ENCODE measurements at regions not wholly inside any gene's neighbourhood (a gene's known extent, or its start where the extent isn't known, plus 50 kb on each side); places are given as distances from the start of the nearest gene placed in this dataset.

GRCh38 chr3:127351775-127352350, 64.0 kb upstream of the PRR20G start:
- Mint-ChIP-seq H3K4me1 (no peaks in the 10 kb centered on the region), H3K9me3 (peaks cover 6% of the 10 kb centered on the region), H3K27ac (no peak overlapping the region), H3K27me3 (peaks cover 10% of the 10 kb centered on the region), H3K36me3 (ENCODE audit: low read depth) (no peaks in the 10 kb centered on the region), H3K4me3 (no peak overlapping the region)
- ChIA-PET POLR2A (no interaction called here), CTCF (no interaction called here)
- DNase-seq (no peak), ATAC-seq (ENCODE audit: low read depth) (no peak)
- intact Hi-C loops (cut with micrococcal nuclease): no loop called here
- TF ChIP-seq CTCF (IDR thresholded peaks at IDR 0.05): no peak

- DNase-seq: no peak
- no peaks in the 10 kb centered on the region for H3K36me3 Mint-ChIP-seq (ENCODE audit: low read depth)
- no peaks in the 10 kb centered on the region for H3K4me1 Mint-ChIP-seq
- peaks cover 8% of the 10 kb centered on the region for H3K9me3 Mint-ChIP-seq
- ATAC-seq (ENCODE audit: low read depth): no peak
- intact Hi-C loops (cut with micrococcal nuclease): no loop called here
- no peak for TF ChIP-seq CTCF (IDR thresholded peaks at IDR 0.05)
- no peak overlapping the region for H3K4me3 Mint-ChIP-seq
- POLR2A ChIA-PET: no interaction called here
- H3K27ac Mint-ChIP-seq: no peak overlapping the region
- peaks cover 12% of the 10 kb centered on the region for H3K27me3 Mint-ChIP-seq
- CTCF ChIA-PET: no interaction called here
Measured at GRCh38 chr3:127351321-127351720, 63.5 kb upstream of the PRR20G start.

- ATAC-seq (ENCODE audit: low read depth) (no peak), DNase-seq (no peak)
- H3K9me3 Mint-ChIP-seq: peaks cover 5% of the 10 kb centered on the region
- no peaks in the 10 kb centered on the region for H3K4me1 Mint-ChIP-seq
- peaks cover 12% of the 10 kb centered on the region for H3K27me3 Mint-ChIP-seq
- TF ChIP-seq CTCF (IDR thresholded peaks at IDR 0.05): no peak
- H3K36me3 Mint-ChIP-seq (ENCODE audit: low read depth): no peaks in the 10 kb centered on the region
- H3K27ac Mint-ChIP-seq: no peak overlapping the region
- ChIA-PET CTCF (no interaction called here), POLR2A (no interaction called here)
- intact Hi-C loops (cut with micrococcal nuclease): no loop called here
- H3K4me3 Mint-ChIP-seq: no peak overlapping the region
Measured at GRCh38 chr3:127350172-127351050, 62.6 kb upstream of the PRR20G start.

- DNase-seq (no peak), ATAC-seq (ENCODE audit: low read depth) (no peak)
- Mint-ChIP-seq H3K27me3 (peaks cover 12% of the 10 kb centered on the region), H3K36me3 (ENCODE audit: low read depth) (no peaks in the 10 kb centered on the region), H3K9me3 (peaks cover 5% of the 10 kb centered on the region), H3K27ac (no peak overlapping the region), H3K4me3 (no peak overlapping the region), H3K4me1 (no peaks in the 10 kb centered on the region)
- CTCF ChIA-PET: no interaction called here
- intact Hi-C loops (cut with micrococcal nuclease): no loop called here
- POLR2A ChIA-PET: no interaction called here
- TF ChIP-seq CTCF (IDR thresholded peaks at IDR 0.05): no peak
Measured at GRCh38 chr3:127349501-127350171, 61.8 kb upstream of the PRR20G start.

- CTCF ChIA-PET: no interaction called here
- intact Hi-C loops (cut with micrococcal nuclease): no loop called here
- peaks cover 5% of the 10 kb centered on the region for H3K9me3 Mint-ChIP-seq
- H3K27me3 Mint-ChIP-seq: peaks cover 20% of the 10 kb centered on the region
- ATAC-seq (ENCODE audit: low read depth) (no peak), DNase-seq (no peak)
- H3K27ac Mint-ChIP-seq: no peak overlapping the region
- H3K4me3 Mint-ChIP-seq: no peak overlapping the region
- TF ChIP-seq CTCF (IDR thresholded peaks at IDR 0.05): no peak
- no peaks in the 10 kb centered on the region for H3K36me3 Mint-ChIP-seq (ENCODE audit: low read depth)
- POLR2A ChIA-PET: no interaction called here
- no peaks in the 10 kb centered on the region for H3K4me1 Mint-ChIP-seq
Measured at GRCh38 chr3:127342735-127343134, 54.9 kb upstream of the PRR20G start.

Measured in activated B cell treated with CpG ODN at 0.5 μM for 24 hours (primary cell).